ENCODE measurements at regions not wholly inside any gene's neighbourhood (a gene's known extent, or its start where the extent isn't known, plus 50 kb on each side); places are given as distances from the start of the nearest gene placed in this dataset.
"Not testable (repeated sequence)": the region's sequence is repeated elsewhere in the genome, so short reads cannot be mapped to it uniquely, and the experiment has no call there.

- DNase-seq = no peak
Observed at GRCh38 chr17:63267846-63268245, 178.3 kb downstream of the CYB561 start.

DNA sequence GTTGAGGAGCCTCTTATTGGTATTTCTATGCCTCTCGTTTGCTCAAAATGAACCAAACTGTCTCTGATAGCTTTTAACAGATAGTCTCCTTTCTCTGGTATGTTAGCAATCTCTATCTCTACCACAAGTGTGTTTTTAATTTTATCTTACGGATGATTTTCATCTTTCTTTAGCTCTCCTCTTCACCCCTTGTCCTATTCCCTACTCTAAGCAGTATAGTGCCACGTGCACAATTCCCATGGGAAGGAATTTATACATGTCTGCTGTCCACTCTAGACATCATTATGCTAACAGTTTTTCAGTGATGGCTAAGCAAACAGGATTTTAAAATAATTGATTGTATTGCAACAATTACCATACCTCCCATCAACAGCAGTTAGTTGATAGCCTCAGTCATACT is 177.3 kb downstream of the CYB561 start:
- no peak for DNase-seq

- DNase-seq = no peak
Observed at GRCh38 chr17:63270610-63271009, 175.5 kb downstream of the CYB561 start.

DNA sequence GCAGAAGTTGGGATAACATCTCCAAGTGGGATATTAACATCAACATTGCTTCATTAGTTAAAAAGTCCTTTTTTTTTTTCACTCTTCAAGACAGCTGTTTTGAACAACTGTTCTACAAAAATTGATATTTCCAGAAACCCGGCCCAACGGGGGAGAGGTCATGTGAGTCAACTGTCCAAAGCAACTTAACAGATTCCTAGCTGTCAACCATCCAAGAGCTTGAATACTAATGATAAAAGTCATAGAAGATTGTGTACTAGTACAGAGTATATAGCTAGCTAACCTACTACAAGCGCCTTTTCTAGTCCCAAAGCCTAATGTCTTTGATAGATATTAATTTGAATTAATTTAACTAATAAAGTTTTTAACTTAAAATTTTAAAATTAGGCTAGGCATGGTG is 172.0 kb downstream of the CYB561 start:
- DNase-seq = no peak

GRCh38 chr17:63275318-63275970 is 170.7 kb downstream of the CYB561 start:
- DNase-seq = peak; percentile 8 to 21

DNA sequence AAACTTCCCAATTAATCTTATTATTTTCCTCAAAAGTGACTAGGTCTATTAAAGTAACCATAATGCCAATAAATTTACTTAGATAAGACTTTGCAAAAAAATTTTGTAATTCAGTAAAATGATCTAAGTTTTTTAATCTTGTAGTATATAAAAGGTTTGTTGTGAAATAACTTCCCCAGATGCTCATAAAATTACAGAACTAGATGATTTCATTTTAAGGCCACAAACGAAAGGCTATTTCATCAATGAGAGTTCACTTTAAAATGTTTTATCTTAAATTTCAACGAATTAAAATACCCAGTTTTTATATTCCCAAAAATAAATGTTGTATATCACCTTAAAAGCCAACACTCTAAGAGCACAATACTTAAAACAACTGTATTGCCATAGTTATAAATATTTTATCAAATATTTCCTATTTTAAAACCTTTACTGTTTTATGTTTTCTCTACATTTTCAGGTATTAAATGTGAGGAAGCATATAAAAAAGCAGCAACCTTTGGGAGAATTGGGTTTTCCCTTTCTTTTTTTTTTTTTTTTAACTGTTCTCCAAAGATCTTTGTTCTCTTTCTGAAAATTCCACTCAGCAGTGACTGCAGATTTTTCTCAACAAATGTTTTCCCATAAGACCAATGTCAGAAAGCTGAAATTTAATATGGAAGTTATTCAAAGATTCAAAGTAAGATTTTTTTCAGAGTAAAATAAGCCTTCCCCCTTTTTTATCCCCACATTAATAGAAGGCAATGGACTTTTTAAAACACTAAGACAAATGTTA is 169.9 kb downstream of the CYB561 start:
- no peak for DNase-seq

GRCh38 chr17:63276821-63277220 is 169.3 kb downstream of the CYB561 start:
- no peak for DNase-seq

- no peak for DNase-seq
Observed at GRCh38 chr17:63277629-63278028, 168.5 kb downstream of the CYB561 start.

DNA sequence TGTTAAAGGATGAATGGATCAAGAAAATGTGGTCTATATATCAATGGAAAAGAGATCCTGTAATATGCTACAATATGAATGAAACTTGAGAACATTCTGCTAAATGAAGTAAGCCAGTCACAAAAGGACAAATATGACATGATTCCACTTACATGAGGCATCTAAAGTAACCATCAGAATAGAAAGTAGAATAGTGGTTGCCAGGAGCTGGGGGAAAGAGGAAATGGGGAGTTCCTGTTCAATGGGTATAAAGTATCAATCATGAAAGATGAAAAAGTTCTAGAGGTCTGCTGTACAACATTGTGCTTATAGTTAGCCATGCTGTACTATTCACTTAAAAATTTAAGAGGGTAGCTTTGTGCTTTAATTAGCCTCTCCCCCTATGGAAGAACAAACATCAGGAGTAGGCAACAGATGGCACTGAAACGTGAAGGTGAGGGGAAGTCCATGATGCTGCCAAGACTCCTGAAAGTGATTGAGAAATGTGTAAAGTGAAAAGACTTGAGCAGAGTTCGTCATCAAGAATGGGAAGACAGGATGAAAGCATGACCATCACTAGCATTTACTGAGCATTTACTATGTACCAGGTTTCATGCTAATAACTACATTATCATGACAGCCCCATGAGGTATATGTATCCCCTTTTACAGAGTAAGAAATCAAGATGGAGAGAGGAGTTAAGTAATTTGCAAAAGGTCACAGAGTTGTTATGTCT is 167.2 kb downstream of the CYB561 start:
- no peak for DNase-seq

- DNase-seq = no peak
Observed at GRCh38 chr17:63279498-63280230, 166.4 kb downstream of the CYB561 start.

DNA sequence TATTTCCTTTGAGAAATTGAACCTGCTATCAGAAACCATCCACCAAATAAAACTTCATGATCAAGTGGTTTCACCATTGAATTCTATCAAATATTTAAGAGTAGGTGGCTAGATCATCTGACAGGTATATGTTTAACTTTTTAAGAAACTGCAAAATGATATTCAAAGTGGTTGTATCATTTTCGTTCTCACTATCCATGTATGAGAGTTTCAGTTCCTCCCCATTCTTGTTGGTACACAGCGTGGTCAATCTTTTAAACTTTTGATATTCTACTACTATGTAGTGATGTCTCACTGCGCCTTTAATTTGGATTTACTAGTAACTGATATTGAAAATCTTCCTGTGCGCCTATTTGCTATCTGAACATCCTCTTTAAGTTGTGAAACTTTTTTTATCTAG is 163.7 kb downstream of the CYB561 start:
- no peak for DNase-seq

- no peak for DNase-seq
Observed at GRCh38 chr17:63285551-63285950, 160.6 kb downstream of the CYB561 start.

GRCh38 chr17:63286254-63286653 is 159.9 kb downstream of the CYB561 start:
- DNase-seq = peak in 1 of 2 experiments; percentile 26

GRCh38 chr17:63287006-63287405 is 159.1 kb downstream of the CYB561 start:
- not testable (repeated sequence) for DNase-seq

GRCh38 chr17:63289931-63290330 is 156.2 kb downstream of the CYB561 start:
- DNase-seq = no peak

- DNase-seq = no peak
Observed at GRCh38 chr17:63290351-63290750, 155.8 kb downstream of the CYB561 start.

DNA sequence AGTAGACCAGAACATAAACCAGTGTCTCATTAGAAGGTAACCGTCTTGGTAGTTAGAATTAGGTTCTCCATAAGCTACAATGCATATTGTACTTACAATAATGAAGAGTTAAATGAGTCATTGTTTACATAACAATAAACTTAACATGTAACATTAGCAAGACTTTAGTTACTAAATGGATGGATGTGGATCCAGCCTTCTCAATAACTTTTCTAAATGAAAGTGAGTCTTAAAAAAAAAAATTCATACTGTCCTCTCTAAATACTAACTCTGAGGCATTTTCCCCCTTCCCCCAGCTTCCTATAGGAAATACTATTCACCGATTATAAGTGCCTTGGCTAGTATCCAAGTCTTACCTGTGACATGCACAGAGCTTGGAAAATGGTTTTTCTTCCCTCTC is 155.3 kb downstream of the CYB561 start:
- DNase-seq = no peak

DNA sequence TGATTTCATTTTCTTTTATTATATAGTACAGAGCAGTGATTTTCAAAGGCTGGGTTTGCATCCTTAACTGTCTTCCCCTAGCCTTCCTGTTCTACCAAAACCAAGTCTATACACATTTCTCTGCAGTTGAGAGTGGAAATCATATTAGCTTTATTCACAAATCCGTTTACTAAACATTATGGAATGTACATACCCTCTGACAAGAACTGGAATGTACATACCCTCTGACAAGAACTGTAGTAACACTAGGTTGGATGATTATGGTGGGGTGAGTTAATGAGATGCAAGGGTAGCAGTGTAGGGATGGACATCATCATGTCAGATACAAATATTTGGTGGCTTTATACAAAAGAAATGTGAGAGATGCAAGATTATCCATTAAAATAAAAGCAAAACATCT is 154.8 kb downstream of the CYB561 start:
- DNase-seq = no peak

DNA sequence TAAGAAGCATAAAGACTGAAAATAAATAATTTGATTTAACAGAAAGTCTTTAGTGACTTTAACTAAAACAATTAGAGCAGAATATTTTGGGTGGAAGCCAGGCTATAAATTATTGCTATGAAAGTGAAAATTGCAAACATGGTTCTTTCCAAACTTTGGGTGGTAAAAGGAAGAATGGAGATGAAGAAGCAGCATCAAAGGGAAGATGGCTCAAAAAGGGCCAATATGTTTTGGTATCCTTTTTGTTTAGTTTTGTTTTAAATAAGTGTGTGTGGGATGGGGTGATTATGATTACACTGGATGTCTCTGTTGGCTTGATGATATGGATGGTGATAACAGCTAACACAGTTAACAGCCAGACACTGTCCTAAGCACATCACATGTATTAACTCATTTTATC is 153.7 kb downstream of the CYB561 start:
- no peak for DNase-seq

GRCh38 chr17:63293323-63294075 is 152.6 kb downstream of the CYB561 start:
- DNase-seq = no peak

- no peak for DNase-seq
Observed at GRCh38 chr17:63294776-63295175, 151.3 kb downstream of the CYB561 start.

GRCh38 chr17:63295288-63295687 is 150.8 kb downstream of the CYB561 start:
- DNase-seq = no peak
